A673 (cell line): ENCODE measurements at regions not wholly inside any gene's neighbourhood (a gene's known extent, or its start where the extent isn't known, plus 50 kb on each side); places are given as distances from the start of the nearest gene placed in this dataset.

ENCODE experiments used
- CTCF ChIP-seq: fragments of 300-800, 200-600 bp; sonication (generic); conservative IDR thresholded peaks from 2 replicates; pipeline ENCODE4 v1.5.1; 2017; ENCODE audit warnings: low read depth, mild to moderate bottlenecking, antibody characterized with exemption, low read length, moderate library complexity, mixed read lengths
- EZH2 ChIP-seq: fragments of 200-600 bp; sonication (generic); IDR thresholded peaks from 2 replicates; pipeline ENCODE4 v1.6.1; 2017; ENCODE audit warnings: borderline replicate concordance, low read depth, mild to moderate bottlenecking, mixed read lengths, antibody characterized with exemption, low read length; ENCODE audit not compliant: poor library complexity, severe bottlenecking

- TF ChIP-seq CTCF (no peak), EZH2 (no peak)
Measured at GRCh38 chr1:8204826-8205225, 113.1 kb upstream of the SLC45A1 start.
